IMR-90 (cell line): ENCODE measurements at regions not wholly inside any gene's neighbourhood (a gene's known extent, or its start where the extent isn't known, plus 50 kb on each side); places are given as distances from the start of the nearest gene placed in this dataset.

Experiments
- ATAC-seq: fragments of 200-7000 bp; cut with Tn5 transposase; 2 replicates; pipeline ENCODE4 v1.9.1; 2020; ENCODE audit warnings: low read depth, mild to moderate bottlenecking, moderate library complexity
- BruUV-seq: library from RNA; stranded (reverse); fragments of 400-500 nt; replicated peaks from 2 replicates; lab custom pipeline; 2021; lab: Mats Ljungman, UMichigan
- CTCF ChIA-PET: fragments of 300-600 bp; formaldehyde crosslinking; extraction: SDS; loops from one replicate; lab custom pipeline; 2021; ENCODE audit warnings: antibody characterized with exemption; lab: Yijun Ruan, JAX
- POLR2A ChIA-PET: fragments of 300-600 bp; sonication (Branson Sonifier 250); formaldehyde crosslinking; loops from one replicate; lab custom pipeline; 2022; ENCODE audit warnings: antibody characterized with exemption; ENCODE audit not compliant: unreplicated experiment; lab: Charles Lee
- DNase-seq: peaks from one replicate; pipeline ENCODE4 v3.0.0; 2013
- H2AFZ ChIP-seq: replicated peaks from 2 replicates; pipeline ENCODE3; 2013; ENCODE audit warnings: low read length, mild to moderate bottlenecking; ENCODE audit not compliant: poor library complexity
- H2AK5ac ChIP-seq: 2 replicates; pipeline ENCODE4 v1.6.1; 2013; ENCODE audit warnings: low read depth, low read length, inconsistent platforms
- H2AK9ac ChIP-seq: replicated peaks from 2 replicates; pipeline ENCODE3; 2013; ENCODE audit warnings: mild to moderate bottlenecking, low read depth, low read length, moderate library complexity; ENCODE audit not compliant: poor library complexity
- H2BK120ac ChIP-seq: 2 replicates; pipeline ENCODE4 v1.6.1; 2013; ENCODE audit warnings: low read depth, low read length, inconsistent platforms
- H2BK15ac ChIP-seq: 3 replicates; pipeline ENCODE4 v1.6.1; 2013; ENCODE audit warnings: low read depth, low read length, inconsistent platforms
- H2BK20ac ChIP-seq: 2 replicates; pipeline ENCODE4 v1.6.1; 2013; ENCODE audit warnings: low read depth, mild to moderate bottlenecking, inconsistent platforms, low read length, moderate library complexity
- H2BK5ac ChIP-seq: 2 replicates; pipeline ENCODE4 v1.6.1; 2013; ENCODE audit warnings: mild to moderate bottlenecking, low read depth, low read length, inconsistent platforms; ENCODE audit not compliant: poor library complexity, severe bottlenecking
- H3K14ac ChIP-seq: replicated peaks from 2 replicates; pipeline ENCODE4 v1.6.1; 2013; ENCODE audit warnings: low read depth, low read length, inconsistent platforms
- H3K18ac ChIP-seq: 2 replicates; pipeline ENCODE4 v1.6.1; 2013; ENCODE audit warnings: low read depth, low read length, control low read depth
- H3K23ac ChIP-seq: 2 replicates; pipeline ENCODE4 v1.6.1; 2013; ENCODE audit warnings: low read depth, low read length, inconsistent platforms
- H3K27ac ChIP-seq: 2 replicates; pipeline ENCODE4 v1.5.1; 2013; ENCODE audit warnings: mild to moderate bottlenecking, control low read depth, low read length; ENCODE audit not compliant: insufficient read depth
- H3K27me3 ChIP-seq: 2 replicates; pipeline ENCODE4 v1.6.1; 2013; ENCODE audit warnings: low read length; ENCODE audit not compliant: control insufficient read depth, insufficient read depth
- H3K36me3 ChIP-seq: 2 replicates; pipeline ENCODE4 v1.6.1; 2013; ENCODE audit warnings: low read length, mixed read lengths; ENCODE audit not compliant: control insufficient read depth, insufficient read depth
- H3K4ac ChIP-seq: 2 replicates; pipeline ENCODE4 v1.6.1; 2013; ENCODE audit warnings: low read depth, low read length, inconsistent platforms
- H3K4me1 ChIP-seq: 2 replicates; pipeline ENCODE4 v1.6.1; 2013; ENCODE audit warnings: low read length, mixed read lengths; ENCODE audit not compliant: control insufficient read depth, insufficient read depth
- H3K4me2 ChIP-seq: 2 replicates; pipeline ENCODE4 v1.6.1; 2013; ENCODE audit warnings: low read depth, mild to moderate bottlenecking, control low read depth, low read length, moderate library complexity
- H3K4me3 ChIP-seq: 2 replicates; pipeline ENCODE4 v1.5.1; 2013; ENCODE audit warnings: low read depth, mild to moderate bottlenecking, control low read depth, low read length, moderate library complexity; ENCODE audit not compliant: insufficient read depth
- H3K56ac ChIP-seq: 2 replicates; pipeline ENCODE4 v1.6.1; 2013; ENCODE audit warnings: low read length, inconsistent platforms; ENCODE audit not compliant: insufficient read depth; ENCODE audit errors: extremely low read depth
- H3K79me1 ChIP-seq, 2 experiments: 2 replicates each; pipeline ENCODE4 v1.6.1; 2013; ENCODE audit warnings: low read length in 2 of 2, inconsistent platforms in 1 of 2, low read depth in 1 of 2
- H3K9ac ChIP-seq: 2 replicates; pipeline ENCODE4 v1.6.1; 2013; ENCODE audit warnings: low read depth, low read length, control low read depth
- H3K9me1 ChIP-seq: 2 replicates; pipeline ENCODE4 v1.6.1; 2013; ENCODE audit warnings: low read length, inconsistent platforms; ENCODE audit not compliant: insufficient read depth
- H3K9me3 ChIP-seq: 2 replicates; pipeline ENCODE4 v1.6.1; 2013; ENCODE audit warnings: low read length; ENCODE audit not compliant: control insufficient read depth, insufficient read depth
- H4K20me1 ChIP-seq: 2 replicates; pipeline ENCODE4 v1.6.1; 2013; ENCODE audit warnings: low read length, inconsistent platforms; ENCODE audit not compliant: insufficient read depth
- H4K5ac ChIP-seq: 2 replicates; pipeline ENCODE4 v1.6.1; 2013; ENCODE audit warnings: mild to moderate bottlenecking, low read depth, low read length, control low read depth
- H4K8ac ChIP-seq, 2 experiments: 2 replicates each; pipeline ENCODE4 v1.6.1; 2013; ENCODE audit warnings: low read depth in 2 of 2, low read length in 2 of 2, control low read depth in 1 of 2, inconsistent platforms in 1 of 2
- H4K91ac ChIP-seq: 2 replicates; pipeline ENCODE4 v1.6.1; 2013; ENCODE audit warnings: low read depth, low read length, inconsistent platforms; ENCODE audit not compliant: insufficient read depth
- BHLHE40 ChIP-seq: fragments of 150-350 bp; IDR thresholded peaks from 2 replicates; pipeline ENCODE4 v1.6.1; 2016; ENCODE audit warnings: mild to moderate bottlenecking, low read depth, low read length
- CEBPB ChIP-seq: IDR thresholded peaks from 2 replicates; pipeline ENCODE4 v1.6.1; 2012; ENCODE audit warnings: low read depth, low read length, improper control_type of control experiment
- CHD1 ChIP-seq: IDR thresholded peaks from 2 replicates; pipeline ENCODE4 v1.6.1; 2012; ENCODE audit warnings: low read depth, low read length, improper control_type of control experiment
- CTCF ChIP-seq: conservative IDR thresholded peaks from 2 replicates; pipeline ENCODE4 v1.5.1; 2012; ENCODE audit warnings: mild to moderate bottlenecking, low read depth, low read length, improper control_type of control experiment
- ELK1 ChIP-seq: fragments of 150-350 bp; IDR thresholded peaks from 2 replicates; pipeline ENCODE4 v1.6.1; 2016; ENCODE audit warnings: low read depth, mild to moderate bottlenecking, low read length, moderate library complexity, borderline replicate concordance
- FOS ChIP-seq: fragments of 150-350 bp; IDR thresholded peaks from 2 replicates; pipeline ENCODE4 v1.6.1; 2016; ENCODE audit warnings: low read depth, low read length
- MAFK ChIP-seq: IDR thresholded peaks from 2 replicates; pipeline ENCODE4 v1.6.1; 2012; ENCODE audit warnings: low read depth, low read length, improper control_type of control experiment
- MAZ ChIP-seq: IDR thresholded peaks from 2 replicates; pipeline ENCODE4 v1.6.1; 2012; ENCODE audit warnings: low read depth, mild to moderate bottlenecking, low read length, improper control_type of control experiment, moderate library complexity, borderline replicate concordance
- MXI1 ChIP-seq: IDR thresholded peaks from 2 replicates; pipeline ENCODE4 v1.6.1; 2012; ENCODE audit warnings: low read depth, mild to moderate bottlenecking, low read length, moderate library complexity, borderline replicate concordance
- NFE2L2 ChIP-seq: fragments of 150-350 bp; IDR thresholded peaks from 2 replicates; pipeline ENCODE4 v1.6.1; 2016; ENCODE audit warnings: low read depth, mild to moderate bottlenecking, low read length
- POLR2A ChIP-seq: IDR thresholded peaks from 2 replicates; pipeline ENCODE4 v1.6.1; 2012; ENCODE audit warnings: mild to moderate bottlenecking, low read depth, low read length
- RAD21 ChIP-seq: IDR thresholded peaks from 2 replicates; pipeline ENCODE4 v1.6.1; 2012; ENCODE audit warnings: low read length, improper control_type of control experiment
- RCOR1 ChIP-seq: IDR thresholded peaks from 2 replicates; pipeline ENCODE4 v1.6.1; 2012; ENCODE audit warnings: mild to moderate bottlenecking, low read length, improper control_type of control experiment; ENCODE audit not compliant: insufficient replicate concordance
- RFX5 ChIP-seq: IDR thresholded peaks from 2 replicates; pipeline ENCODE4 v1.8.0; 2012; ENCODE audit warnings: low read depth, mild to moderate bottlenecking, low read length, moderate library complexity
- SMC3 ChIP-seq: fragments of 150-350 bp; IDR thresholded peaks from 2 replicates; pipeline ENCODE4 v1.6.1; 2016; ENCODE audit warnings: low read depth, mild to moderate bottlenecking, antibody characterized with exemption, low read length, moderate library complexity
- USF2 ChIP-seq: fragments of 150-350 bp; IDR thresholded peaks from 2 replicates; pipeline ENCODE4 v1.6.1; 2017; ENCODE audit warnings: mild to moderate bottlenecking, antibody characterized with exemption, low read length, low read depth
- WGBS, 2 experiments: methylation state at CpG; one replicate each; pipeline versions ENCODE4 v1.1.5 to v1.1.7; 2013; ENCODE audit warnings: missing lambda C conversion rate in 2 of 2; ENCODE audit not compliant: insufficient read length in 1 of 2; ENCODE audit errors: extremely low coverage in 2 of 2; 5-methylcytosine and 5-hydroxymethylcytosine counted together
- dilution Hi-C: fragments of 300-500 bp; cut with HindIII; formaldehyde crosslinking; loops from one replicate; pipeline ENCODE4 v1.14.3; 2018; ENCODE audit warnings: low sequenced_read_pairs; ENCODE audit not compliant: unreplicated experiment
- in situ Hi-C: fragments of 300-500 bp; cut with MboI; formaldehyde crosslinking; loops from 3 replicates; pipeline ENCODE4 v1.14.3; 2019; ENCODE audit warnings: low sequenced_read_pairs, inconsistent platforms, mixed read lengths
- intact Hi-C: fragments of 100-400 bp; cut with micrococcal nuclease; formaldehyde crosslinking; loops from 2 replicates; pipeline ENCODE4 v1.10.0; 2022

- no peak for DNase-seq
- Histone ChIP-seq H3K9me1 (no peaks in the 10 kb centered on the region), H3K4me3 (no peak overlapping the region), H3K9me3 (no peaks in the 10 kb centered on the region), H3K23ac (no peak overlapping the region), H2AFZ (no peak overlapping the region), H3K18ac (no peak overlapping the region), H3K9ac (no peak overlapping the region), H3K4me1 (no peaks in the 10 kb centered on the region), H3K79me1 (no peaks in the 10 kb centered on the region), H3K27ac (no peak overlapping the region), H4K8ac (no peak overlapping the region), H3K36me3 (no peaks in the 10 kb centered on the region), H2BK20ac (no peak overlapping the region), H2BK15ac (no peak overlapping the region), H3K27me3 (no peaks in the 10 kb centered on the region), H4K20me1 (no peaks in the 10 kb centered on the region), H2BK120ac (no peak overlapping the region), H2AK9ac (no peak overlapping the region), H3K4ac (no peak overlapping the region), H2AK5ac (no peak overlapping the region), H4K91ac (no peak overlapping the region), H3K4me2 (no peak overlapping the region), H2BK5ac (no peak overlapping the region), H4K5ac (no peak overlapping the region), H3K14ac (no peak overlapping the region), H3K56ac (no peak overlapping the region)
- ChIA-PET POLR2A (no interaction called here), CTCF (no interaction called here)
- in situ Hi-C loops: no loop called here
- no CpG with 5 or more reads among the region's 2 CpGs for WGBS, 2 experiments
- dilution Hi-C loops: no loop called here
- ATAC-seq: no peak
- intact Hi-C loops: no loop called here
- TF ChIP-seq SMC3: no peak
- no peak for TF ChIP-seq BHLHE40
- TF ChIP-seq ELK1: no peak
- no peak for TF ChIP-seq RFX5
- no peak for TF ChIP-seq RCOR1
- TF ChIP-seq POLR2A: no peak
- no peak for TF ChIP-seq CTCF
- TF ChIP-seq CHD1: no peak
- TF ChIP-seq MAFK: no peak
- TF ChIP-seq FOS: no peak
- no peak for TF ChIP-seq USF2
- TF ChIP-seq MXI1: no peak
- TF ChIP-seq NFE2L2: no peak
- no peak for TF ChIP-seq CEBPB
- TF ChIP-seq RAD21: no peak
- TF ChIP-seq MAZ: no peak
- no TSS peak for BruUV-seq
These were observed 907.5 kb upstream of the MDGA2 start for GRCh38 chr14:48582938-48583337.
